ENCODE measurements at regions not wholly inside any gene's neighbourhood (a gene's known extent, or its start where the extent isn't known, plus 50 kb on each side); places are given as distances from the start of the nearest gene placed in this dataset.

DNA sequence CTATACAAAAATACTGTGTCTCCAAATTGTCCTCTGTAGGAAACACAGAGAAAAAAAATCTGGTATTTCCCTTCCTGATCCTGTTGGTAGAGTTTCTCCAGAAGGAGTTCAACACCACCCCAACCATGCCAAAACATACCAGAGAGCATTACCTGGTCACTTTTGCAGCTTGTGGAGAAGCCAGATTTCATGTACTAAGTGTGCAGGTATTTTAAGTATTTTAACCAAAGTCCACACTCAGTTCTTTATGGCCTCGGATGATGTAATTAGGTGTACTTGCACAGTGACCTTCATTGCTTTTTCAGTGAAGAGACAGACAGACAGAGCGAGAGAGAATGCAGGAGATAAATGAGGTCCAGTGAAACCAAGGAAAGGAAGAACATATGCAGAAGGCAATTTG lies 2046.8 kb upstream of the CDH9 start:
- TF ChIP-seq POLR2AphosphoS5 (IDR thresholded peaks at IDR 0.05) (no peak), POLR2A (IDR thresholded peaks at IDR 0.05) (no peak), EP300 (IDR thresholded peaks at IDR 0.05; ENCODE audit: low read depth) (no peak)
- TF ChIP-seq, protein P1, sequence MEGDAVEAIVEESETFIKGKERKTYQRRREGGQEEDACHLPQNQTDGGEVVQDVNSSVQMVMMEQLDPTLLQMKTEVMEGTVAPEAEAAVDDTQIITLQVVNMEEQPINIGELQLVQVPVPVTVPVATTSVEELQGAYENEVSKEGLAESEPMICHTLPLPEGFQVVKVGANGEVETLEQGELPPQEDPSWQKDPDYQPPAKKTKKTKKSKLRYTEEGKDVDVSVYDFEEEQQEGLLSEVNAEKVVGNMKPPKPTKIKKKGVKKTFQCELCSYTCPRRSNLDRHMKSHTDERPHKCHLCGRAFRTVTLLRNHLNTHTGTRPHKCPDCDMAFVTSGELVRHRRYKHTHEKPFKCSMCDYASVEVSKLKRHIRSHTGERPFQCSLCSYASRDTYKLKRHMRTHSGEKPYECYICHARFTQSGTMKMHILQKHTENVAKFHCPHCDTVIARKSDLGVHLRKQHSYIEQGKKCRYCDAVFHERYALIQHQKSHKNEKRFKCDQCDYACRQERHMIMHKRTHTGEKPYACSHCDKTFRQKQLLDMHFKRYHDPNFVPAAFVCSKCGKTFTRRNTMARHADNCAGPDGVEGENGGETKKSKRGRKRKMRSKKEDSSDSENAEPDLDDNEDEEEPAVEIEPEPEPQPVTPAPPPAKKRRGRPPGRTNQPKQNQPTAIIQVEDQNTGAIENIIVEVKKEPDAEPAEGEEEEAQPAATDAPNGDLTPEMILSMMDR (IDR thresholded peaks at IDR 0.05): no peak
- intact Hi-C loops (cut with DNase I; ENCODE audit: low total_unique reads): no loop called here
- Histone ChIP-seq H3K36me3 (no peaks in the 10 kb centered on the region), H3K27ac (no peak overlapping the region), H3K9me3 (no peaks in the 10 kb centered on the region), H3K27me3 (no peaks in the 10 kb centered on the region), H3K4me3 (no peak overlapping the region), H3K4me1 (no peaks in the 10 kb centered on the region)
- WGBS, 2 donors (ENCODE audit: low coverage in 1 of 2): 50 to 66% methylated on average over 2 of the region's 2 CpGs
- DNase-seq: no peak
- in situ Hi-C loops (cut with MboI; ENCODE audit: low pct_ligation_motif_present in 1 of 4, low pct_unique_long_range_greater_than_20kb in 1 of 4, low sequenced_read_pairs in 3 of 4): no loop called here

DNA sequence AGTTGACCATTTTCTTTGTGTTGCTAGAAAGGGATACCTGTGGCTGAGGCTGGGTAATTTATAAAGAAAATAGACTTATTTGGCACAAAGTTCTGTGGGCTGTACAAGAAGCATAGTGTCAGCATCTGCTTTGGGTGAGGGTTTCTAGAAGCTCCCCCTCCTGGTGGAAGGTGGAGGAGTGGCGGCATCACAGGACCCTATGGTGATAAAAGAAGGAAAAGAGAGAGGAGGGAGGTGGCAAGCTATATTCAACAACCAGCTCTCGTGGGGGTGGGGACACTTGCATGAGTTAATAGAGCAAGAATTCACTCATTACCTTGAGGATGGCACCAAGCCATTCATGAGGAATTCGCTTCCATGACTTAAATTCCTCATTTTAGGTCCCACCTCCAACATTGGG lies 2041.4 kb upstream of the CDH9 start:
- in situ Hi-C loops (cut with MboI; ENCODE audit: low pct_ligation_motif_present in 1 of 4, low pct_unique_long_range_greater_than_20kb in 1 of 4, low sequenced_read_pairs in 3 of 4): no loop called here
- Histone ChIP-seq H3K4me1 (no peaks in the 10 kb centered on the region), H3K9me3 (no peaks in the 10 kb centered on the region), H3K36me3 (no peaks in the 10 kb centered on the region), H3K27ac (no peak overlapping the region), H3K4me3 (no peak overlapping the region), H3K27me3 (no peaks in the 10 kb centered on the region)
- intact Hi-C loops (cut with DNase I; ENCODE audit: low total_unique reads): no loop called here
- TF ChIP-seq, protein P1 (IDR thresholded peaks at IDR 0.05): no peak
- TF ChIP-seq POLR2AphosphoS5 (IDR thresholded peaks at IDR 0.05) (no peak), POLR2A (IDR thresholded peaks at IDR 0.05) (no peak), EP300 (IDR thresholded peaks at IDR 0.05; ENCODE audit: low read depth) (no peak)
- DNase-seq: no peak
- 40 to 54% methylated on average over 1 to 3 of the region's 3 CpGs for WGBS, 2 donors (ENCODE audit: low coverage in 1 of 2)

DNA sequence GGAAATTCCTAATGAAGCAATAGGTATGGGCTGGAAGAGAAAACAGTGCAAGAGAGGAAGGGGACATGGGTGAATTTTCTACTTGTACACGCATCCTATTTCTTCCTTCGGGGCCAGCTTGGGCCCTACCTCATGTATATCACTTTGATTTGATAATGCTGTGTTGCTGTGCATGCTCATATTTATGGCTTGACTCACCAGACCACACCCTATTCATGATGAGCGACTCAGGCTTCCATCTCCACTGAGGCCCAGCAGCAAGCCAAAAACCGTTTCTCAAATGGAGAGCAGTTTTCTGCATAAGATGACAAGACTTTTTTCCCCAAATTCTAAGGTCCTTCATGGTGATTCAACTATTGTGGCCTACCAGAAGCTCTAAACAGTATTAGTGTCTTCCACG lies 2039.1 kb upstream of the CDH9 start:
- no peaks in the 10 kb centered on the region for H3K9me3 ChIP-seq
- no peak overlapping the region for H3K4me3 ChIP-seq
- no peaks in the 10 kb centered on the region for H3K4me1 ChIP-seq
- in situ Hi-C loops (cut with MboI; ENCODE audit: low pct_ligation_motif_present in 1 of 4, low pct_unique_long_range_greater_than_20kb in 1 of 4, low sequenced_read_pairs in 3 of 4) (no loop called here), intact Hi-C loops (cut with DNase I; ENCODE audit: low total_unique reads) (no loop called here)
- whole genome bisulfite sequencing, 2 donors (ENCODE audit: low coverage in 1 of 2): 34 to 86% methylated on average over 2 to 5 of the region's 5 CpGs
- TF ChIP-seq, protein P1 (IDR thresholded peaks at IDR 0.05): no peak
- TF ChIP-seq EP300 (IDR thresholded peaks at IDR 0.05; ENCODE audit: low read depth) (no peak), POLR2A (IDR thresholded peaks at IDR 0.05) (no peak), POLR2AphosphoS5 (IDR thresholded peaks at IDR 0.05) (no peak)
- no peak overlapping the region for H3K27ac ChIP-seq
- no peak for DNase-seq
- H3K27me3 ChIP-seq: no peaks in the 10 kb centered on the region
- no peaks in the 10 kb centered on the region for H3K36me3 ChIP-seq

DNA sequence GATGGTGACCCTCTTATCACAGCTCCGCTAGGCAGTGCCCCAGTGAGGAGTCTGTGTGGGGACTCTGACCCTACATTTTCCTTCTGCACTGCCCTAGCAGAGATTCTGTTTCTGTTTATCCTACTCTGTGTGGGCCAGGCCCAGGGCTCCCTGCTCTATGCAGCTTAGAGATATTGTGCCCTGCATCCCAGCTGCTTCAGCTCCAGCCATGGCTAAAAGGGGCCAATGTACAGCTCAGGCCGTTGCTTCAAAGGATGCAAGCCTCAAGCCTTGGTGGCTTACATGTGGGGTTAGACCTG lies 2030.7 kb upstream of the CDH9 start:
- no peak for DNase-seq
- H3K4me1 ChIP-seq: peaks cover 0 to 6% (median 0%) of the 10 kb centered on the region in 4 donors
- H3K36me3 ChIP-seq: no peaks in the 10 kb centered on the region
- TF ChIP-seq, protein P1 (IDR thresholded peaks at IDR 0.05): no peak
- TF ChIP-seq POLR2A (IDR thresholded peaks at IDR 0.05): no peak
- TF ChIP-seq EP300 (IDR thresholded peaks at IDR 0.05; ENCODE audit: low read depth): no peak
- no peak for TF ChIP-seq POLR2AphosphoS5 (IDR thresholded peaks at IDR 0.05)
- no peak overlapping the region for H3K4me3 ChIP-seq
- intact Hi-C loops (cut with DNase I; ENCODE audit: low total_unique reads) (no loop called here), in situ Hi-C loops (cut with MboI; ENCODE audit: low pct_ligation_motif_present in 1 of 4, low pct_unique_long_range_greater_than_20kb in 1 of 4, low sequenced_read_pairs in 3 of 4) (no loop called here)
- peak overlapping the region in 2 of 4 donors; percentile 21 to 29 for H3K27ac ChIP-seq
- H3K27me3 ChIP-seq: no peaks in the 10 kb centered on the region
- 56% methylated on average over 1 of the region's 2 CpGs; no CpG with 5 or more reads in 1 of the 2 donors for WGBS, 2 donors (ENCODE audit: low coverage in 1 of 2)
- H3K9me3 ChIP-seq: no peaks in the 10 kb centered on the region
